ENCODE measurements at regions not wholly inside any gene's neighbourhood (a gene's known extent, or its start where the extent isn't known, plus 50 kb on each side); places are given as distances from the start of the nearest gene placed in this dataset.

DNA sequence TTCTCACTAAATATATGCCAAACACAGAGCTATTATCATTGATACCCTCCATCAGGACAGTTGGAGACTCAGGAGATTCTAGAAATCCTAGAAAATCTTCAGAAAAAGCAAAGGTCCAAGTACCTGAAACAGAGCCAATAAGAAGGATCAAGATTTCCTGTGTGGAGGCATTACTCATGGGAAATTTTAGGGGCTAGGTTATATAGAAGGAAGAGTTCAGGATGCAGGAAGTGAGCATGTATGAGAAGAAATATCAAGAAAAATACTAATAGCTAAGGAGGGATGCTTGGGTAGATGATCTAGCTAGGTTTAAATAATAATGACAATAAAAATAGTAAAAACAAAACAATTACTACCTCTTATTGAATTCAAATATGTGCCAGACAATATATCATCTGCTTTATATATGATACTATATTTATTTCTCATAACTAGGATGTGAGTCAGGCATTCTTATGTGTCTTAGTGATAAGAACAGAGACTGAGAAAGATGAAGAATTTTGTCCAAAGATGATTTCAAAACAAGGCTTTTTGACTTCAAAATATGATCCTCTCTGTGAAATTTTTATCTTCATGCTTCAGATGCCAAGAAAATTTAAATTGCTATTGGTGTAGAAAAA is 66.4 kb upstream of the HHIP start:
- no peak for DNase-seq

DNA sequence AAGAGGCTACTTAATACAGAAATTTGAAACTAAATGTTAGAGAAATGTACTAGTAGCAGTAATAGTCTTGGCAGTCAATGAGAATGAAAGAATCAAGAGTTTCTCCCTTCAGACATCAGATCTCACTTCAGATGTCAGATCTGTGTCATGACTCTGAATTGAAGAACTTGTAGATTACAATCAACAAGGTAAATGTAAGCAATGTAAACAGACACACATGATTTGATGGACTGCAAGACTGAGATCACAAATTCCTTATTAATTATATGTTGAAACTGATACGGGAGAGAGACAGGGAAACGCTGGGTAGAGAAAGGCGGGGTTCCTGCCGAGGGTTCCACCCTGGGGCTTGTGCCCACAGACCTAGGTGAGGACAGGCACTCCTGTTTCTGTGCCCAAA is 65.5 kb upstream of the HHIP start:
- no peak for DNase-seq

DNA sequence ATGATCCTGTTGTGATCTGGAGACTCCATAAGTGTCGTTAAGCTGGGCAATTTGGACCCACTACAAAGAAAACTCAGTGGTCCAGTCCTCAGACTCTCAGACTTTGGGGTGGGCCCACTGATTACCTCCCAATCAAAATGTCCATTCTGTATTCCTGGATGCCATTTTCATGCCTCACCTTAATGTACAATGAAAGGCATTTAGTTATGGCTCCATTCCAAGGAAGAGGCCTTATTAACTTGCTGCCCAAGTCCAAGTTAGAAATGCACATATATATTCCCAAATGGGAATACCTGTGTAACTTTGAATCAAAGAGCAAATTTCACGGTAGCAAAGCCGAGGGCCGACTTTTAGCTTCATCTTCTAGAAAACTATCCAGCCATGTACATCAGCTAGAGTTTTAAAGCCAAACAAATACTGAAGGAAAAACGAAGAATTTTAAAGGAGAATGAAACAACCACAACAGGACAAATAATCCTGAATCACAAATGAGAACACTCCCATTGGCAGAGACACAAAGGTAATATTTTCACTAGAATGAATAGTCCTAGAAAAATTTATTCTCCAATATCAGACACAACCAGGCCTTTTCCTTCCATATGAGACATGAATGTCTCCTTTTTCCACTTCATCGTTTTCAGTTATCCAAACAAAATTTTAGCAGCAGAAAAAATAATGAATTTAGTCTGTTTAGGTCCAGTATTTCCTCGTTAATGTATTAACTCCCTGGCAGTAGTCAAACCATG is 63.7 kb upstream of the HHIP start:
- no peak for DNase-seq

DNA sequence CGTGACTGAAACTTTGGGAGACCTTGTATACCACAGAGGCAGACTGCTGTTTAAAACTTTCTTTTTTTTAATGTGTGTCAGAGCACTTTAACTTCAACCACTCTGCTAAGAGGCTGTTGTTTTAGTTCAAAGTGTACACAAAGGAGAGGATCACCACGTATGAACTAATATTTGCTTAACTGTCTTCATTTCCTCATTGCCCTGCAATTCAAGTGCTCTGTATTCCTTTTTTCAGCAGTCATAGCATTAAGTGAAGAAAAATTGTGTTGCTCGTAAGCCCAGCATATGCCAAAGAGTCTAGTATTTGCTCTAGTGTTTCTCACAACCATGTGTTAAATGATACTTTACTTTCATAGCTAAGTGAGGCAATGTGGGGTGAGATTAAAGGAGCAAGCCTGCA is 63.0 kb upstream of the HHIP start:
- DNase-seq: no peak

DNA sequence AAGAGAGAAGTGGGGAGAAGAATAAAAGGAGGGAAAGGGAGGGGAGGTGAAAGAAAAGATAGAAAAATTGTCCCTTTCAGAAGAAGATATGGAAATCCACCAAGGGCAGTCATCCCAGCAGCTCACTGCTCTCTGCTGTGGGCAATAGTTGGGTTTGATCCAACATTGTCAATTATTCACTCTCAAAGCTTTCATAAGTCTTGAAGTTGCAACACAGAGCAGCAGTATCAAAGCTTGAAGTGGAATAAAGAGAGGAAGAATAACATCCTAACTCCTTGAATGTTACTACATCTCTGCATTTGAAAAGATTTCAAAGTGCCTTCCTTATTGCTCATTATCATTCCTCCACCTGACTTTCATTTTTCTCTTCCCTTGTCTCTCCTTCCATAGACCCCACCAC is 62.3 kb upstream of the HHIP start:
- DNase-seq: no peak

DNA sequence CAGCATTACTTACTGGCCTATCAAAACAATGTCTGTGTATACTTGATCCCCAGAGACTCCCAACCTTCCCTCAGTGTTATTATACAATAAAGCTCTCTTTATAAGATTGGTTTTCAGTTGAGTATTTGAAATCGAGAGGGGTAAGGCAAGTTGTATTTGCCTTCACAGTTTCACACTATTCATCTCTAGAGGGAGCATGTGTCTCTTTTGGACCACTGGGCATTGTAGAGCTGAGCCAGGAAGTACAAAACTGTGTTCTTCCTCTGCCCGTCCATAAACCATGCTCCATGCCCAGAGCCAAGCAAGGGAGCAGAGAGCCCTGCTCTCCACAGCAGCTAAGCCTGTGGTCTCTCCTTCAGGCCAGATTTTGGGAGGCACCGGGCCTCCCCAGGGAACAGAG is 61.5 kb upstream of the HHIP start:
- DNase-seq: no peak

DNA sequence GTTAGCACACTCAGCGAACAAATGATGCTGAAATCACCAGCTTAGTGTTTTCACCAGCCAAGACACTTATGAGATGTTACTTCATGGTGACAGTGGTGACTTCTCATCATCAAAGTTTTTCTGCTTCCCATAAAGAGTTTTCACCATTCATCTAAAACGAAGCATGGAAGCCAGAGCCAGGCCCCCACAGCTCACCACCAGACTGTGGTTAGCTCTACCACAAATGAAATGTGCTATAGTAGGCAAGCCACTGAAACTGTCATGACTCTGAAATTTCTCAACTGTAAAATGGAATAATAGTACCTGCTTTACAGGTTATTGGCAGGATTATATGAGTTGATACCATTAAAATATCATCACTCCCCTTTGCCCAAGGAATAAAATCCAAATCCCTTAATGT is 56.4 kb upstream of the HHIP start:
- DNase-seq: no peak

DNA sequence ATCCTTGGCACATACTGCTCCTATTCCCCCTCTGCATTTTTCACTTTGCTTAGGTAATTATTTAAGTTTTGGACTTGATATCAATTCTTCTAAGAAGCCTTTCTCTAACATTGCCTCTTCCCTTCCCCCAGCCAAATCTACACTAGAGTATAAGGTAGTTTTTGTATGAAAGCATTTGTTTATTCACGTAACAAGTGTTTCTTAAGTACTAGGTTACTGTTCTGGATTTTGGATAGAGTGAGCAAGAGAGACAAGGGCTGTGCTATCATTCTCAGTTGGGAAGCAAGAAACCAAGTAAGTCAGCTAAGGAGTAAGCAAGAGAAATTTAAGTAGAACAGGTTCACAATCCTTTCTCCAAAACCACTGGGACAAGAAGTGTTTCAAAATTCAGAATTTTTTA is 55.9 kb upstream of the HHIP start:
- no peak for DNase-seq

DNA sequence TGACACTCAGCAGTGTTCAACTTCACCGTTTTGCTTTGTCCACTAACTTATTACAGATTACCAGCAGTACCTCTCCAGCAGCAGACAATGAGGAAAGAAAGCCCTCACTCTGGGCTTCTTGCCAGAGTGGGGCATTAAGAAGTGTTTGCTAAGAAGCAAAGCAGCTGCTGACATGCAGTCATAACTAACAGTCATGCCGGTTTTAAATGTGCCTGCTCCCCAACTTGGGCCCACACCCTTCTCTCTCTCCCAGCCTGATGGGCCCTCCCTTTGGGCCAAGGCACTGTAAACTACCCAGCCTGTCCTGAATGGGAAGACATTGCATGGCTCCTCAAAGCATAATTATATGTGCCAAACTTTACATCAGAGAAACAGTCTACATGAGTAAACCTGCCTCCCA is 54.6 kb upstream of the HHIP start:
- no peak for DNase-seq

DNA sequence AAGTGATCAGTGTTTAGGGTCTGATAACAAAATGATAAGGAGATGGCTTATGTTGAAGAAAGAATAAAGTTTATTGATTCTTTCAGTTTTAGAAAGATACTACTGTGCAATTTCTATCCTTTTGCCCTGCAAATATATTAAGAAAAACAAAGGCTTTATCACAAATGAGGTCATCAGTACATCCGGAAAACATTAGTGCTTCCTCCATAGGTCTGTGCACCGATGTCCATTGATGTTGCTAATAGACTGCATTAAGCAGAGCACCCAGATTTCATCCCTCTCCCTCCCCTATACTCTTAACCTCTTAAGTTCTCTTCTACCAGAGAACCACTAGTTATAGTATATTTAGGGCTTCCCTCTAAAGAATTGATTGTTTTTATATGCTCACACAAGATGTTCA is 53.7 kb upstream of the HHIP start:
- DNase-seq: no peak

DNA sequence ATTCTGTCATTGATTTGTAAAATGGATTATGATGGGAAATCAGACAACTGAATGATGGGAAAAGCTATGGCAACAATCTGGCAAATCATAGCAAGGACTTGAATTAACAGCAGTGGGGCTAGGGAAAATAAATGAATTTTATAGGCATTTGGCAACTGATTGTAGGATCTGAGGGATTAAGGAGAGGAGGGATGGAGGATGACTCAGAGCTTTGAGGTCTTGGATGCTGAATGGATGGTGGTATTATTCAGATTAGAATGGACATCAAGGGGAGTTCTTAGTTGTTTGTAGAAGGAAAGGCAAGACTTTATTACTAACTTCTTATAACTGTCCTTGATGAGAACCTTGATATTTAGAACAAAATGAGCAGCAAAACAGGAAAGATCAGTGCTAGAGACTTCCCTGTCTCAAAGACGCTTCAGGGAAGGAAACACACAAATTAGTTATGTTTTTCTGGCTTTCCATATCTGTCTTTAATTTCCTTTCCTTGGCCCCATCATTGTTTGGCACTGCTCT is 51.4 kb upstream of the HHIP start:
- DNase-seq: no peak

DNA sequence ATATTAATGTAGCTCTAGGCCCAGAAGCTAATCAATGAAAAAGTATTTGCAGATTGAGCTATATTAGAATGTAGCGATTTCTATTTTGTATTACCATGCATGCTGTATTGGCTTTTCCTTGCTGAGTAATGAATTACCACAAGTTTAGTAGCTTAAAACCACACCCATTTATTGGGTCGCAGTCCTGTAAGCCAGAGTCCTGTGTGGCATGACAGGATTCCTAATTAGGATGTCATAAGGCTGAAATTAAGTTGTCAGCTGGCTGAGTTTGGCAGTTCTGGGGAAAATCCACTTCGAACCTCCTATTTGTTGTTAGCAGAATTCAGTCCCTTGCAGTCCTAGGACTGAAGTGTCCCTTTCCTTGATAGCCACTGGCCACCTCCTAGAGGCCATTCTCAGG is 50.3 kb upstream of the HHIP start:
- no peak for DNase-seq
